ENCODE measurements at regions not wholly inside any gene's neighbourhood (a gene's known extent, or its start where the extent isn't known, plus 50 kb on each side); places are given as distances from the start of the nearest gene placed in this dataset.
"Not testable (repeated sequence)": the region's sequence is repeated elsewhere in the genome, so short reads cannot be mapped to it uniquely, and the experiment has no call there.

DNA sequence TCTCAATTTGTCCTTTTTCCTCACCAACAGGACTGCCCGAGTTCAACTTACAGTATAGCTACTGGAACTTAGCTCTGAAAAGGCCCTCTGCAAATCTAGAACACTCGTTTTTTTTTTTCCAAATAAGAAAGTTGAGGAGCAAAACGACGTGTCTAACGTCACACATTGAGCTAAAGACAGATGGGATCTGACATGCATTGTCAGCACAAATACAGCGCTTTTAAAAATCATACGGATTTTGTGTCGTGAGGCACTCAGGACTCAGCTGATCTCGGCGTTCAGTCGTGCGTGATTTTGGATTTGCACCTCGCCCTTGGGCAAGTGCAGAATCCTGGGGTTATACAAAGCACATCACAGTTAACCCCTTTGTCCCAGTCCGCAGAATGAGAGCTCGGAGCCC lies 94.7 kb upstream of the ZNF322 start (continued):
- TF ChIP-seq HSF1 (IDR thresholded peaks at IDR 0.05; ENCODE audit: low read depth, low read length) (no peak), POLR2AphosphoS5 (IDR thresholded peaks at IDR 0.05; ENCODE audit: low read length) (no peak), ESRRA (IDR thresholded peaks at IDR 0.05; ENCODE audit: low read length) (no peak), CBFB (IDR thresholded peaks at IDR 0.05; ENCODE audit: low read depth) (no peak), CREM (IDR thresholded peaks at IDR 0.05; ENCODE audit: low read depth) (no peak), STAT3 (IDR thresholded peaks at IDR 0.05; ENCODE audit: low read depth, low read length) (no peak), TCF7 (IDR thresholded peaks at IDR 0.05; ENCODE audit: borderline replicate concordance) (no peak), ZBTB33 (IDR thresholded peaks at IDR 0.05) (no peak), SIN3A (IDR thresholded peaks at IDR 0.05; ENCODE audit: low read depth, low read length) (no peak), CUX1 (IDR thresholded peaks at IDR 0.05; ENCODE audit: insufficient replicate concordance, low read depth, low read length) (no peak), KDM1A (IDR thresholded peaks at IDR 0.05; ENCODE audit: borderline replicate concordance) (no peak)
- TF ChIP-seq, protein P1, sequence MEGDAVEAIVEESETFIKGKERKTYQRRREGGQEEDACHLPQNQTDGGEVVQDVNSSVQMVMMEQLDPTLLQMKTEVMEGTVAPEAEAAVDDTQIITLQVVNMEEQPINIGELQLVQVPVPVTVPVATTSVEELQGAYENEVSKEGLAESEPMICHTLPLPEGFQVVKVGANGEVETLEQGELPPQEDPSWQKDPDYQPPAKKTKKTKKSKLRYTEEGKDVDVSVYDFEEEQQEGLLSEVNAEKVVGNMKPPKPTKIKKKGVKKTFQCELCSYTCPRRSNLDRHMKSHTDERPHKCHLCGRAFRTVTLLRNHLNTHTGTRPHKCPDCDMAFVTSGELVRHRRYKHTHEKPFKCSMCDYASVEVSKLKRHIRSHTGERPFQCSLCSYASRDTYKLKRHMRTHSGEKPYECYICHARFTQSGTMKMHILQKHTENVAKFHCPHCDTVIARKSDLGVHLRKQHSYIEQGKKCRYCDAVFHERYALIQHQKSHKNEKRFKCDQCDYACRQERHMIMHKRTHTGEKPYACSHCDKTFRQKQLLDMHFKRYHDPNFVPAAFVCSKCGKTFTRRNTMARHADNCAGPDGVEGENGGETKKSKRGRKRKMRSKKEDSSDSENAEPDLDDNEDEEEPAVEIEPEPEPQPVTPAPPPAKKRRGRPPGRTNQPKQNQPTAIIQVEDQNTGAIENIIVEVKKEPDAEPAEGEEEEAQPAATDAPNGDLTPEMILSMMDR (IDR thresholded peaks at IDR 0.05 in 2 of 3, conservative IDR thresholded peaks at IDR 0.05 in 1 of 3; ENCODE audit: control insufficient read depth in 2 of 3, extremely low read depth in 1 of 3, insufficient read depth in 1 of 3, low read depth in 3 of 3, low read length in 3 of 3) = no peak

DNA sequence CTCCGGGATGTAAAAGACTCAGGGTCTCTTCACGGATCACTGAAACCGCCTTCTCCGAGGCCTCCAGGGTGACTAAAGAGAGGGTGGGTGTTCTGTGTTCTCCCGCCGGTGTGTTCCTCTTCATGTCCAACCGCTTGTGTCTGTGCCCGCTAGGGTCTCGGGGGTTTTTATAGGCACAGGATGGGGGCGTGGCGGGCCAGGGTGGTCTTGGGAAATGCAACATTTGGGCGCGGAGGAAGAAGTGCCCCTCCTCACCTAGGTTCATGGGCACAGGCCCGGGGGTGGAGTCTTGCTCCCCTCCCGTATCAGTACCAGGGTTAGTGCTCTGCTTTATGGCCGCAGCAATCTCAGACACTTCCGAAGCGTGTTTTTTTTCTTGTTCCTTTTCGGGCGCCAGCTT lies 95.3 kb upstream of the ZNF322 start:
- BruUV-seq (replicated peaks); H3K27ac ChIP-seq (ENCODE audit: control insufficient read depth, insufficient read depth); SMC1A ChIA-PET (ENCODE audit: uncharacterized antibody, unreplicated experiment); intact Hi-C loops (cut with micrococcal nuclease; ENCODE audit: unreplicated experiment); H4K20me1 ChIP-seq (ENCODE audit: control insufficient read depth, insufficient read depth); RAD21 ChIA-PET (ENCODE audit: unreplicated experiment); H2AFZ ChIP-seq (ENCODE audit: control insufficient read depth, low read depth, low read length); POLR2A ChIA-PET; H3K4me2 ChIP-seq (ENCODE audit: control insufficient read depth, insufficient read depth); H3K27me3 ChIP-seq (replicated peaks in 1 of 2; ENCODE audit: control insufficient read depth in 2 of 2, insufficient read depth in 2 of 2, low read length in 1 of 2); H3K4me3 ChIP-seq; H3K36me3 ChIP-seq (ENCODE audit: control insufficient read depth in 2 of 2, insufficient read depth in 2 of 2, low read length in 1 of 2); DNase-seq (ENCODE audit: low read depth, low spot score); ATAC-seq; in situ Hi-C loops (cut with MboI); H3K9ac ChIP-seq (ENCODE audit: control insufficient read depth, insufficient read depth, low read length); CTCF ChIA-PET; H3K79me2 ChIP-seq (ENCODE audit: control insufficient read depth, insufficient read depth, low read length); H3K4me1 ChIP-seq (ENCODE audit: control insufficient read depth, insufficient read depth, low read length); H3K9me3 ChIP-seq (replicated peaks; ENCODE audit: control insufficient read depth, insufficient read depth, low read length); FAIRE-seq: not testable (repeated sequence)
- WGBS (ENCODE audit: insufficient coverage, insufficient replicate concordance, low lambda C conversion rate, missing lambda C conversion rate) = 30% methylated on average over 9 of the region's 20 CpGs
